Stimulated activated CD8-positive, alpha-beta memory T cell treated with anti-CD3 and anti-CD28 coated beads, Interleukin-4, amount 100 ng/mL, for 4 hours (primary cell): ENCODE measurements at regions not wholly inside any gene's neighbourhood (a gene's known extent, or its start where the extent isn't known, plus 50 kb on each side); places are given as distances from the start of the nearest gene placed in this dataset.

Experiments
- DNase-seq, 2 donors: peaks; one replicate each; pipeline ENCODE4 v3.0.0-alpha.2; 2020; ENCODE audit warnings: low read depth in 2 of 2, low spot score in 1 of 2

DNA sequence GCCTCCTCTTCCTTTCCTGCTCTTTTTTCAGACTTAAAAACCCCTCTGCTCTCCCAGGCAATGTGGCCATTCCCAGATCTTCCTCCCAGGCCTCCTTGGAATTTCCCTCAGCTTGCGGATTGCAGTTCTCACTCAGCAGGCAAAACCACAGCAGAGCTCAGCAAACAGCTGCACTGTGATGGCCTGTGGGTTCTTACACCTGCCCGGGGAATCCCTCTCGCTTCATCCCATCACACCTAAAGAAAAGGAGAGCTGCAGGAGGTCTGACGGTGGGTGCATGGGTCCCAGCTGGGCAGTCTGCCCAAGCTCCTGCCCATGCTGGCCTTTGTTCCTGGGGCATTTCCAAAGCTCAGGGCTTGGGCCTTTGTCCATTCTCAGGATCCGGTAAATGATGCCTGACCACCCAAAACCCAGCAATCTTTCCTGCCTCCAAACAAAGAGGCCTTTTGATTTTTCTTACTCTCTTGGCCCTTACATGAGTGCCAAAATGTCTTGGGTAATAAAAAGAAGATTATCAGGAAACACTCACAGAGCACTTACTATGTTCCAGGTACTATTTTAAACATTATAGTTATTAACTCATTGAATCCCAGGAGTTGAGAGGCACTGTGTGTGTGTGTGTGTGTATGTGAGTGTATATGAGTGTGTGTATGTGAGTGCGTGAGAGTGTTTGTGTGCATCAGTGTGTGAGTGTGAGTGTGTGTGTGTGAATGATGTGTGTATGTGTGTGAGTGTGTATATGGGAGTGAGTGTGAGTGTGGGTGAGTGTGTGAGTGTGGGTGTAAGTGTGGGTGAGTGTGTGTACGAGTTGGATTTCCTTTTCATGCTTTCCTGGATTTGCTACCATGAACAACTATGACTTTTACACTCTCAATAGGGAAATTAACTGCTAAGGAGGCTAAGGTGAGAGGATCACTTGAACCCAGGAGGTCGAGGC, 64.5 kb upstream of the PODXL start:
- no peak for DNase-seq

GRCh38 chr7:131619336-131620305, 63.2 kb upstream of the PODXL start:
- no peak for DNase-seq

DNA sequence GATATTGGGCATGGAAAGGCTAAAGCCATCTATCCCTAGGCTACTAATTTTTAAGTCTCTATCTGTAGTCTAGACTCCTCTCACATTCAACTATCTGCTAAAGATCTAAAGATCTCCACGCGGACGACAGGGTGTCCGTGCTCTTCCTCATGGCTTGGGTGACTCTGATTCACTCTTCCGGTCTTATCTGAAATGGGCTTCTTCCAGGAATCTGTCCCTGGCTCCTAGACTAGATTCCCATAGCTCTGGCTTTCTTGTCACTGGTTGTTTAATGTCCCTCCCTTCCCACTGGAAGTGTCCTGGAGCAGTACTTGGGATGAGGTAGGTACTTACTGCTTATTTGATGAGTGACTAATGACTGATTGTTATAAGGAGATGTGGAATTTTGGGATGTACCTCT, 62.0 kb upstream of the PODXL start:
- no peak for DNase-seq

DNA sequence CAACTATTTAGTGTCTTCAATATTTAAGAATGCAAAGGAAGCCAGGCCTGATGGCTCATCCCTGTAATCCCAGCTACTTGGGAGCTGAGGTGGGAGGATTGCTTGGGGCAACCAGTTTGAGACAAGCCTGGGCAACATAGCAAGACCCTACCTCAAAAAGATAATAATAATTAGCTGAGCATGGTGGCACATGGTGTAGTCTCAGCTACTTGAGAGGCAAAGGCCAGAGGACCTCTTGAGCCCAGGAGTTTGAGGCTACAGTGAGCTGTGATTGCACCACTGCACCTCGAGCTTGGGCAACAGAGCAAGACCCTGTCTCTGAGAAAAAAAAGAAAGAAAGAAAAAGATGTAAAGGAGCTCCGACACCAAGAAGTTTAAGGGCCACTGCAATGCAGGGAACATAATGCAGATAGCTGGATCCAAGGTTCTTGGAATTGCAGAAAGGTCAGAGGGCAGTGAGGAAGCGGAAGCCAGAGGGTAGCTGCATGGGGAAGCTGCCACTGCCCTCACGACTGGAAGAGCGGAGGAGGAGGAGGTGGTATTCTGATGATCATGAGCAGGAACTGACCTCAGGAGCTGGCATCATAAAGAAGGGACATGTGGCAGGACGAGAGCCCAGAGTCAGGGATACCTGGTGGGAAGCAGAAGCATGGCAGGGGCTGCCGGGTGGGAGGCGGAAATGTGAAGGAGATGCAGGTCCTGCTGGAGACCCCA, 60.2 kb upstream of the PODXL start:
- DNase-seq, result no peak

- no peak for DNase-seq
Observed at GRCh38 chr7:131613909-131614308, 57.5 kb upstream of the PODXL start.

GRCh38 chr7:131610007-131610406, 53.6 kb upstream of the PODXL start:
- no peak for DNase-seq

DNA sequence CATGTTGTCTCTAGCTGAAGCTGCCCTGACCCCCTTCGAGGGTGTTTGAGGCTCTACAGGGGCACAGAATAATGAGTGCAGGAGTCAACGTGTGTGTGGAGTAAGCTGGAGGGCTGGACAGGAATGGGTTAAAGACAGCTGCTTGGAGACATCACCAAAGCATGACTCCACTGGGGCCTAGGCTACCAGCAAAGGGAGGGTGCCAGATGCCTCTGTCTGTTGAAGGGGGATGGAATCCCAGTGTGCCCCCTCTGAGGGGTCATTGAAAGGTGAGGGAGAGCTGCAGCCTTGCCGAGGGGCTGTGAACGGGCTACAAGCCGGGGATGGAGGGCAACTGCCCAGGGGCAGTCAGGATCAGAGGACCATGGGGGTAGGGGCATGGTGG, 51.7 kb upstream of the PODXL start:
- DNase-seq, result no peak

DNA sequence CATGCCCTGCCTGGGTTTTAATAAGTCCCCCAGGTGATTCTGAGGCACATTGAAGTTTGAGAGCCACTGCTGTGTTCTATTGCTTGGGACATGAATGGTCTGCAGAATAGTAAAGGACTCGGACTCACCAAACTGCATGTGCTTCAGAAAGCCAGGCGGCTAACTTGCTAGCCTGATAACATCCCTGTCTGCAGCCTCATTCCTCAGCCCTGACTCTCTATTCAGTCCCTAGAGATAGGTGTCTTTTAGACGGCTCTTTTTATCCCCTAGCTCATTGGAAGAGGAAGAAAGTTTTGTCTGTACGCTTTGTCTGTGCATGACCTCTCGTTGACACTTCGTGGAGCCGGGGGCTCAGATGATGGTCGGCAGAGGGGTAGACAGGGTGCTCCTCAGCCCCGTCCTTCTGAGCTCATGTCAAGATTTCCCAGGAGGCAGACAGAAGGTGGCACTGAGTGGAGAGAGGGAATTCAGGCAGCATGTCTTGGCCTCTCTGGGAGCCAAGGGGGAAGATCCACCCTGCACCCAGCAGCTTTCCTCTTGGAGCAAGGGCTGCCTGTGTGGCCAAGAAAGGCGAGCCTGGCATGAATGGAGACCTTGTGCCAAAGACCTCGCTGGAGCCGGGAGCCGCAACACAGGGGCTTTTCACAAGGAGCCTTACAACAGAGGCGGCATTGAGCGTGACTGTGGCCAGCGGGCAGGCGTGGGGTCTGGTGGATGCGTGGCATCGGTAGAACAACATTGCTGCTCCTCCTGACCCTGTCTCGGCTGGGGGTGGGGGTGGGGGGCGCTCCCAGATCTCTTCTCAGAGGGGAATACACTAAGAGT, 51.1 kb upstream of the PODXL start:
- DNase-seq, result no peak

DNA sequence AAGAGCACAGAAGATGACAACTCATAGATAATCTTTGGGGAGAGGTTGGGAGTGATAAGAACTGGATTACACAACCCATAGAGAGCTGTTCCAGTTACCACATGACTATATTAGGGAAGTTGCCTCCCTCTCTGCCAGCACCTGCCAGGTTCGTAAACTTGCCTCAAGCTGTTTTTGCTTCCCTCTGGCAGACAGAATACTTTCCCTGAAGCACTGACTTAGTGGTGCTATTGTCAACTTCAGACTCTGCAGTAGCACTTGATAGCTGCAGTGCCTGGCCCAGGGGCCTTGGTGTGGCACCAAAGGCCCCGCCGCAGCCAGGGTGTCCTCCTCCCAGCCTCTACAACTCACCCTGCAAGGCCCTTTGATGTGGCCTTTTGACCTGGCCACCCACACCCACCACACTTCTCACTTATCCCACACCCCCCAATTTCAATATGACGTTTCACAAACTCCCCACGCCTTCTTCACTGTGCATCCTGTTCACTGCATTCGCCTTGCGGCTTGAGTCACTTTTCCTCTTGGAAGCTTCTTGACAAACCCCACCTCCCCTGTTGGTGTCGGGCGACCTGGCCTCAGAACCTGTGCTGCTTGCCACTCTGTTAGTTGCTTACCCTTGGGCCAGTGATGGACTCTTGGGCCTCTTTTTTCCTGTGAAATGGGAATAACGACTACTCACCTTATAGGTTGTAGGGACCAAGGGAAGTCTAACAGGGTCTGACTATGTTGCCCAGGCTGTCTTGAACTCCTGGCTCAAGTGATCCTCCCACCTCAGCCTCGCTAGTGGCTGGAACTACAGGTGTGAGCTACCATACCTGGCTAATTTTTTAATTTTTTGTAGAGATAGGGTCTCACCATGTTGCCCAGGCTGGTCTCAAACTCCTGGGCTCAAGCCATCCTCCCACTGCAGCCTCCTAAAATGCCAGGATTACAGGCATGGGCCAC, 50.2 kb upstream of the PODXL start:
- DNase-seq, result no peak
